Testis (tissue), 2 donors: ENCODE measurements at regions not wholly inside any gene's neighbourhood (a gene's known extent, or its start where the extent isn't known, plus 50 kb on each side); places are given as distances from the start of the nearest gene placed in this dataset.
"Not testable (repeated sequence)": the region's sequence is repeated elsewhere in the genome, so short reads cannot be mapped to it uniquely, and the experiment has no call there.

ENCODE experiments used
- DNase-seq: peaks from one replicate; pipeline ENCODE4 v3.0.0-alpha.2; 2019
- H3K27ac ChIP-seq, 2 donors: fragments of 200-600 bp; sonication (generic); one replicate each; pipeline ENCODE4 v1.5.1; 2019
- H3K27me3 ChIP-seq: fragments of 200-600 bp; sonication (generic); one replicate; pipeline ENCODE4 v1.5.1; 2019
- H3K36me3 ChIP-seq: fragments of 200-600 bp; sonication (generic); one replicate; pipeline ENCODE4 v1.5.1; 2017; ENCODE audit warnings: low read depth; ENCODE audit errors: missing control alignments
- H3K4me1 ChIP-seq: fragments of 200-600 bp; sonication (generic); one replicate; pipeline ENCODE4 v1.5.1; 2019
- H3K4me3 ChIP-seq, 2 donors: fragments of 200-600 bp; sonication (generic); one replicate each; pipeline ENCODE4 v1.5.1; 2017 to 2019
- H3K9me3 ChIP-seq: fragments of 200-600 bp; sonication (generic); one replicate; pipeline ENCODE4 v1.5.1; 2017
- CTCF ChIP-seq, 3 experiments: fragments of 450-650 bp in 2 of 3; fragments of 200-600 bp in 1 of 3; sonication (generic) in 1 of 3; IDR thresholded peaks; one replicate each; pipeline ENCODE4 v1.5.1; 2016 to 2019; ENCODE audit warnings: antibody characterized with exemption in 3 of 3, mild to moderate bottlenecking in 2 of 3, moderate library complexity in 1 of 3
- POLR2A ChIP-seq: fragments of 450-650 bp; IDR thresholded peaks from one replicate; pipeline ENCODE4 v1.6.1; 2017; ENCODE audit warnings: antibody characterized with exemption, mild to moderate bottlenecking, moderate library complexity
- WGBS, 2 donors: methylation state at CpG; one replicate each; pipeline ENCODE4 v1.1.5; 2018; 5-methylcytosine and 5-hydroxymethylcytosine counted together
- intact Hi-C: fragments of 100-400 bp; cut with DNase I; formaldehyde crosslinking; loops from one replicate; pipeline ENCODE4 v1.15.1; 2023; ENCODE audit warnings: low total_unique reads

- Histone ChIP-seq H3K4me1 (no peaks in the 10 kb centered on the region), H3K27me3 (no peaks in the 10 kb centered on the region), H3K27ac (no peak overlapping the region), H3K9me3 (no peaks in the 10 kb centered on the region), H3K36me3 (no peaks in the 10 kb centered on the region), H3K4me3 (no peak overlapping the region)
- DNase-seq, result no peak
- intact Hi-C loops, result no loop called here
- TF ChIP-seq POLR2A (no peak), CTCF (IDR thresholded peaks at IDR 0.05) (no peak)
These were observed 540.3 kb downstream of the HINT1 start for GRCh38 chr5:130624805-130625204.

- TF ChIP-seq POLR2A (no peak), CTCF (IDR thresholded peaks at IDR 0.05) (no peak)
- Histone ChIP-seq H3K4me1 (no peaks in the 10 kb centered on the region), H3K4me3 (no peak overlapping the region), H3K27ac (no peak overlapping the region), H3K9me3 (no peaks in the 10 kb centered on the region), H3K36me3 (no peaks in the 10 kb centered on the region), H3K27me3 (no peaks in the 10 kb centered on the region)
- intact Hi-C loops, result no loop called here
- 76 to 80% methylated on average over 2 of the region's 2 CpGs for WGBS, 2 donors
- no peak for DNase-seq
These were observed 548.9 kb downstream of the HINT1 start for GRCh38 chr5:130616161-130616560.

GRCh38 chr5:130605234-130605633, 559.8 kb downstream of the HINT1 start:
- no peaks in the 10 kb centered on the region for H3K36me3 ChIP-seq

GRCh38 chr5:130596647-130597046, 568.4 kb downstream of the HINT1 start:
- DNase-seq, H3K9me3 ChIP-seq, H3K36me3 ChIP-seq, H3K4me3 ChIP-seq, intact Hi-C loops, H3K4me1 ChIP-seq, H3K27ac ChIP-seq, H3K27me3 ChIP-seq: not testable (repeated sequence)
- WGBS, 2 donors, result 76 to 83% methylated on average over 25 of the region's 25 CpGs

More at GRCh38 chr5:130605234-130605633, 559.8 kb downstream of the HINT1 start:
- no peak overlapping the region for H3K4me3 ChIP-seq
- TF ChIP-seq CTCF (IDR thresholded peaks at IDR 0.05) (no peak), POLR2A (no peak)
- no peaks in the 10 kb centered on the region for H3K27me3 ChIP-seq
- no peaks in the 10 kb centered on the region for H3K4me1 ChIP-seq
- no peak for DNase-seq
- no peaks in the 10 kb centered on the region for H3K9me3 ChIP-seq
- intact Hi-C loops, result no loop called here
- H3K27ac ChIP-seq, result no peak overlapping the region

- Histone ChIP-seq H3K27ac (no peak overlapping the region), H3K27me3 (no peaks in the 10 kb centered on the region), H3K36me3 (no peaks in the 10 kb centered on the region), H3K4me1 (no peaks in the 10 kb centered on the region), H3K4me3 (no peak overlapping the region), H3K9me3 (no peaks in the 10 kb centered on the region)
- intact Hi-C loops, result no loop called here
- TF ChIP-seq POLR2A (no peak), CTCF (IDR thresholded peaks at IDR 0.05) (no peak)
- no peak for DNase-seq
- WGBS, 2 donors, result 54 to 85% methylated on average over 2 of the region's 2 CpGs
These were observed 584.8 kb downstream of the HINT1 start for GRCh38 chr5:130580264-130580663.
